ENCODE measurements at regions not wholly inside any gene's neighbourhood (a gene's known extent, or its start where the extent isn't known, plus 50 kb on each side); places are given as distances from the start of the nearest gene placed in this dataset.

DNA sequence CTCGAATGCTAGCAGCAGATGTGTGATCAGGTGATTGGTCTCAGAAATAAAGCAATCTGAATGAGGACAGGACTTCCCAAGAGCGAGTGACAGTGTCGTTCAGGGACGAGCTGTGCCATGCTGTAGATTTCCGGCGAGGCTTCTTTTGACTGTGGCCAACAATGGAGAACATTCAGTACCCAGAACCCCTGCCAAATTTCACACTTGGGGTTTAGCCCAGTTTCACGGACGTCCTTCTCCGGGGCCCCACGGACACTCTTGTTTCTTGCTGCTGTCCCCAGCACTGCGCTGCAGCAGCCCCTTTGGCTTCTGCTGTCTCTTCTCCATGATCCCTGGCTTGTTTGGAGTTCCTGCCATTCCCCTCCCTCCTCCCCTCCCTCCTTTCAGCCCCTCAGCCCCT is 115.1 kb upstream of the GRAMD1B start:
- DNase-seq (ENCODE audit: insufficient read length, low spot score), result no peak
- no peak for FAIRE-seq
- TF ChIP-seq, protein P1, sequence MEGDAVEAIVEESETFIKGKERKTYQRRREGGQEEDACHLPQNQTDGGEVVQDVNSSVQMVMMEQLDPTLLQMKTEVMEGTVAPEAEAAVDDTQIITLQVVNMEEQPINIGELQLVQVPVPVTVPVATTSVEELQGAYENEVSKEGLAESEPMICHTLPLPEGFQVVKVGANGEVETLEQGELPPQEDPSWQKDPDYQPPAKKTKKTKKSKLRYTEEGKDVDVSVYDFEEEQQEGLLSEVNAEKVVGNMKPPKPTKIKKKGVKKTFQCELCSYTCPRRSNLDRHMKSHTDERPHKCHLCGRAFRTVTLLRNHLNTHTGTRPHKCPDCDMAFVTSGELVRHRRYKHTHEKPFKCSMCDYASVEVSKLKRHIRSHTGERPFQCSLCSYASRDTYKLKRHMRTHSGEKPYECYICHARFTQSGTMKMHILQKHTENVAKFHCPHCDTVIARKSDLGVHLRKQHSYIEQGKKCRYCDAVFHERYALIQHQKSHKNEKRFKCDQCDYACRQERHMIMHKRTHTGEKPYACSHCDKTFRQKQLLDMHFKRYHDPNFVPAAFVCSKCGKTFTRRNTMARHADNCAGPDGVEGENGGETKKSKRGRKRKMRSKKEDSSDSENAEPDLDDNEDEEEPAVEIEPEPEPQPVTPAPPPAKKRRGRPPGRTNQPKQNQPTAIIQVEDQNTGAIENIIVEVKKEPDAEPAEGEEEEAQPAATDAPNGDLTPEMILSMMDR (IDR thresholded peaks at IDR 0.05; ENCODE audit: insufficient read depth, missing control alignments), result no peak

GRCh38 chr11:123313262-123313661 is 116.8 kb upstream of the GRAMD1B start:
- DNase-seq (ENCODE audit: insufficient read length, low spot score) (no peak), FAIRE-seq (no peak)
- TF ChIP-seq, protein P1 (IDR thresholded peaks at IDR 0.05; ENCODE audit: insufficient read depth, missing control alignments), result no peak

DNA sequence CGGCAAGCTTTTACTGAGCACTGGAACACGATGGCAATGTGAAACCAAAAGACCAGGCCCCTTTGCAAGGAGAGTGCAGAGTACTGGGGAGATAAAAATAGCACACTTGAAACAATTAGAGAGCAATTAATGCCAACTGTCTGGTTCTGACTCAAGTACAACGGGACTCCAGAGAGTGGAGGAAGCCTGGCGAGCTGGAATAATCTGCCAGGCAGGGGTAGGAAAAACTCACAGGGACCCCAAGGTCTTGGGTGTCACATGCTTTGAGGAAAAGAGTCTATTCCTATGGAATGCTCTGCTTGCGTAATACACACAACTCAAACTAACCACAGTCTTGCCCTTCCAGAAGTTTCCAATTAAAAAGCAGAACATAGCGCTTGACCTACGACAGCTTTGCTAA is 113.0 kb upstream of the CLMP start:
- DNase-seq (ENCODE audit: insufficient read length, low spot score) (no peak), FAIRE-seq (no peak)
- TF ChIP-seq, protein P1 (IDR thresholded peaks at IDR 0.05; ENCODE audit: insufficient read depth, missing control alignments), result no peak

DNA sequence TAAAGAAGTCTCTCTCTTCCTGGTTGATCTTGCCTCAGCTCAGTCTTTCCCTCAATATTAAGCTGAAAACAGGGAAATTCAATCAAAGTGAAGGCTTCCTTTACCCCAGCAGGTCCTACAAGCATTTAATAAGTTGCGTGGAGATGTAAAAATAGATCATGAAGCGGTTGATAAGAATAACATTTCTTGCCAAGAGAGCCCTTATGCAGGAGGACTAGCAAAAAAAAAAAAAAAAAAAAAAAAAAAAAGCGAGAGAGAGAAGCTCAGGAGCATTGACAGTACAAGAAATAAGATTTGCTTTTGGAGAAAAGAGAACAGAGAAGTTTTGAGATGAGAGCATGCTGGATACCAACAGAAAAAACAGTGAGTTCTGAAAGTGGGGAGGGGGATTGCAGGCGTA is 112.2 kb upstream of the CLMP start:
- FAIRE-seq (no peak), DNase-seq (ENCODE audit: insufficient read length, low spot score) (no peak)
- TF ChIP-seq, protein P1 (IDR thresholded peaks at IDR 0.05; ENCODE audit: insufficient read depth, missing control alignments), result no peak

- no peak for FAIRE-seq
- TF ChIP-seq, protein P1 (IDR thresholded peaks at IDR 0.05; ENCODE audit: insufficient read depth, missing control alignments), result no peak
- no peak for DNase-seq (ENCODE audit: insufficient read length, low spot score)
Measured at GRCh38 chr11:123306531-123306930, 111.5 kb upstream of the CLMP start.

- no peak for DNase-seq (ENCODE audit: insufficient read length, low spot score)
- TF ChIP-seq, protein P1 (IDR thresholded peaks at IDR 0.05; ENCODE audit: insufficient read depth, missing control alignments), result no peak
- FAIRE-seq, result no peak
Measured at GRCh38 chr11:123305601-123306375, 110.7 kb upstream of the CLMP start.

- FAIRE-seq, result no peak
- TF ChIP-seq, protein P1 (IDR thresholded peaks at IDR 0.05; ENCODE audit: insufficient read depth, missing control alignments), result no peak
- DNase-seq (ENCODE audit: insufficient read length, low spot score), result no peak
Measured at GRCh38 chr11:123304828-123305466, 109.9 kb upstream of the CLMP start.
